ENCODE measurements at regions not wholly inside any gene's neighbourhood (a gene's known extent, or its start where the extent isn't known, plus 50 kb on each side); places are given as distances from the start of the nearest gene placed in this dataset.
"Not testable (repeated sequence)": the region's sequence is repeated elsewhere in the genome, so short reads cannot be mapped to it uniquely, and the experiment has no call there.

GRCh38 chr5:163347671-163348070 is 89.7 kb upstream of the CCNG1 start:
- TF ChIP-seq POLR2A (IDR thresholded peaks at IDR 0.05): no peak
- TF ChIP-seq CTCF (IDR thresholded peaks at IDR 0.05): peak; percentile 59 to 74 (median 64)
- ATAC-seq: no peak

GRCh38 chr5:163350083-163350482 is 87.3 kb upstream of the CCNG1 start:
- Histone ChIP-seq H3K4me3 (no peak overlapping the region), H3K9me3 (no peaks in the 10 kb centered on the region), H3K4me1 (no peaks in the 10 kb centered on the region), H3K27ac (no peak overlapping the region), H3K27me3 (peaks cover 14% of the 10 kb centered on the region), H3K36me3 (no peaks in the 10 kb centered on the region)
- 60% methylated on average over 2 of the region's 2 CpGs; no CpG with 5 or more reads in 1 of the 2 donors for WGBS, 2 donors (ENCODE audit: low coverage in 1 of 2)
- ATAC-seq: no peak
- no peak for TF ChIP-seq CTCF (IDR thresholded peaks at IDR 0.05)

More at GRCh38 chr5:163347671-163348070, 89.7 kb upstream of the CCNG1 start:
- Histone ChIP-seq H3K4me1 (no peaks in the 10 kb centered on the region), H3K27me3 (peaks cover 14% of the 10 kb centered on the region), H3K36me3 (no peaks in the 10 kb centered on the region), H3K4me3 (no peak overlapping the region), H3K9me3 (no peaks in the 10 kb centered on the region), H3K27ac (no peak overlapping the region)
- 0% methylated on average over 2 of the region's 2 CpGs for WGBS, 2 donors (ENCODE audit: low coverage in 1 of 2)

GRCh38 chr5:163352531-163352930 is 84.9 kb upstream of the CCNG1 start:
- 29 to 47% methylated on average over 1 of the region's 1 CpG for WGBS, 2 donors (ENCODE audit: low coverage in 1 of 2)
- Histone ChIP-seq H3K4me3 (no peak overlapping the region), H3K36me3 (no peaks in the 10 kb centered on the region), H3K27me3 (peaks cover 14% of the 10 kb centered on the region), H3K4me1 (no peaks in the 10 kb centered on the region), H3K27ac (no peak overlapping the region), H3K9me3 (no peaks in the 10 kb centered on the region)
- no peak for ATAC-seq
- TF ChIP-seq CTCF (IDR thresholded peaks at IDR 0.05) (no peak), EP300 (IDR thresholded peaks at IDR 0.05) (no peak), POLR2A (IDR thresholded peaks at IDR 0.05) (no peak), POLR2AphosphoS5 (IDR thresholded peaks at IDR 0.05) (no peak)

- H3K27me3 ChIP-seq, H3K4me3 ChIP-seq, H3K36me3 ChIP-seq, H3K4me1 ChIP-seq, H3K9me3 ChIP-seq, H3K27ac ChIP-seq, ATAC-seq: not testable (repeated sequence)
- 95% methylated on average over 12 of the region's 21 CpGs; no CpG with 5 or more reads in 1 of the 2 donors for WGBS, 2 donors (ENCODE audit: low coverage in 1 of 2)
Observed at GRCh38 chr5:163355811-163356210, 81.6 kb upstream of the CCNG1 start.

- Histone ChIP-seq H3K4me1 (no peaks in the 10 kb centered on the region), H3K27me3 (no peaks in the 10 kb centered on the region), H3K9me3 (no peaks in the 10 kb centered on the region), H3K4me3 (no peak overlapping the region), H3K27ac (no peak overlapping the region), H3K36me3 (no peaks in the 10 kb centered on the region)
- ATAC-seq: no peak
- 46 to 80% methylated on average over 1 to 2 of the region's 2 CpGs for WGBS, 2 donors (ENCODE audit: low coverage in 1 of 2)
- no peak for TF ChIP-seq POLR2AphosphoS5 (IDR thresholded peaks at IDR 0.05)
- TF ChIP-seq POLR2A (IDR thresholded peaks at IDR 0.05): no peak
- TF ChIP-seq CTCF (IDR thresholded peaks at IDR 0.05): no peak
- TF ChIP-seq EP300 (IDR thresholded peaks at IDR 0.05): no peak
Observed at GRCh38 chr5:163357636-163358035, 79.8 kb upstream of the CCNG1 start.

GRCh38 chr5:163360656-163361055 is 76.7 kb upstream of the CCNG1 start:
- H3K4me1 ChIP-seq: no peaks in the 10 kb centered on the region
- H3K27ac ChIP-seq: no peak overlapping the region
- H3K9me3 ChIP-seq: no peaks in the 10 kb centered on the region
- ATAC-seq: no peak
- H3K27me3 ChIP-seq: no peaks in the 10 kb centered on the region
- no peak for TF ChIP-seq POLR2A (IDR thresholded peaks at IDR 0.05)
- H3K36me3 ChIP-seq: no peaks in the 10 kb centered on the region
- H3K4me3 ChIP-seq: no peak overlapping the region
- 53 to 71% methylated on average over 3 of the region's 3 CpGs for WGBS, 2 donors (ENCODE audit: low coverage in 1 of 2)
